ENCODE measurements at regions not wholly inside any gene's neighbourhood (a gene's known extent, or its start where the extent isn't known, plus 50 kb on each side); places are given as distances from the start of the nearest gene placed in this dataset.

DNA sequence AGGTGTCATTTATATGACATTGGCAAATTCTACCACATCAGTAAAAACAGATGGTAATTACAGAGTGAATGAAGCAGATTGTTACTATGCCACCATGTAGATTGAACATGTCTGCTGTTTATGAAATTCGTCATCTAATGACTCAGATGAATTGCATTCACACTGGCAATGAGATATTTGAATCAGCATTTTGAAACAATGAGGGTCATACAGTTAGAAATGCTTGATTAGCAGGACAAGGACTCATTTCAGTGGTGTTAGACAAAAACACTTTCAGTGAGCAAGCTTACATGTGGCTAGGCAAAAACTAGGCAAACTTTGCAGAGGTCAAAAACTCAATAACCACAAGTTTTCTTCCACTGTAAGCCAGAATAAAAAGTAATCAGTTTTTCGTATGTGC lies 1165.0 kb downstream of the SLITRK1 start:
- no peaks in the 10 kb centered on the region for H3K4me1 ChIP-seq (ENCODE audit: control insufficient read depth in 3 of 3, insufficient read depth in 2 of 3, low read depth in 1 of 3, low read length in 2 of 3)
- no peaks in the 10 kb centered on the region for H3K9me3 ChIP-seq (ENCODE audit: control insufficient read depth in 2 of 2, insufficient read depth in 1 of 2, low read depth in 1 of 2, low read length in 1 of 2)
- H3K27me3 ChIP-seq (ENCODE audit: control insufficient read depth in 3 of 3, insufficient read depth in 3 of 3, low read length in 3 of 3), result no peaks in the 10 kb centered on the region
- no peak overlapping the region for H3K27ac ChIP-seq (ENCODE audit: low read depth in 1 of 3, low read length in 2 of 3)
- H3K36me3 ChIP-seq (ENCODE audit: control insufficient read depth in 3 of 3, insufficient read depth in 2 of 3, low read depth in 1 of 3, low read length in 3 of 3), result no peaks in the 10 kb centered on the region
- no peak overlapping the region for H3K4me3 ChIP-seq (ENCODE audit: low read depth in 1 of 3, low read length in 3 of 3)
- DNase-seq (no peak), FAIRE-seq (no peak)
- 63 to 76% (median 69%) methylated on average over 2 of the region's 2 CpGs for WGBS, 3 donors

DNA sequence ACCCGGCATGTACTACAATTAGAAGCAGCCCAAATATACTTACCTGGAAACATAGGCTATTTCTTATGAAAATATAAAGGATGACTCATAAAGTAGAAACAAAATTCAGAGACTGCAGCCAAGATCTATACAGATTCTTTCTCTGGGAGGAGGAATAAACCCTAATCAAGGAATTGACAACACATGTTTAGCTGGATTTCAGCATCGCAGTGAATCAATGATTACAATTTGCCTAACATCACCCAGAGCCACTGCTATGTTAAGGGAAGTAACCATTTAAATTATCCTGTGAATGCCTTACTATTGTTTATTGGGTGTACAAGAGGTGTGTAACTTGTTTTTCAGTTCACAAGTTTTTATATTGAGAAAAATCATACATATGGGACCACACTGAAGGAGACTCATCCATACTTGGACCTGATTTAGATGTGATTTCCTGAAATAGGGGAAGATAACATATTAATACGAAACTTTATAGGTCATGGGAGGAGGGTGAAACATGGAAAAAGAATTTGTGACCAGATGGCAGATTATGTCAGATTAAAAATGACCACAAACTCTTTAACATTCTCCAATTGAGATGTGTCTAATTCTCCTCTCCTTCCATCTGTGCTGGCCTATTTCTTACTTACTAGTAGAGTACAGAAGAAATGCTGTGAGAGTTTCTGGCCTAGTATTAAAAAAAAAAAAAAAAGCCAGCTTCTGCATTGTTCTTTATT lies 1168.4 kb downstream of the SLITRK1 start:
- FAIRE-seq (no peak), DNase-seq (no peak)
- Histone ChIP-seq H3K27me3 (ENCODE audit: control insufficient read depth in 3 of 3, insufficient read depth in 3 of 3, low read length in 3 of 3) (no peaks in the 10 kb centered on the region), H3K27ac (ENCODE audit: low read depth in 1 of 3, low read length in 2 of 3) (no peak overlapping the region), H3K36me3 (ENCODE audit: control insufficient read depth in 3 of 3, insufficient read depth in 2 of 3, low read depth in 1 of 3, low read length in 3 of 3) (no peaks in the 10 kb centered on the region), H3K4me3 (ENCODE audit: low read depth in 1 of 3, low read length in 3 of 3) (no peak overlapping the region), H3K4me1 (ENCODE audit: control insufficient read depth in 3 of 3, insufficient read depth in 2 of 3, low read depth in 1 of 3, low read length in 2 of 3) (no peaks in the 10 kb centered on the region), H3K9me3 (ENCODE audit: control insufficient read depth in 2 of 2, insufficient read depth in 1 of 2, low read depth in 1 of 2, low read length in 1 of 2) (no peaks in the 10 kb centered on the region)
- 69 to 83% (median 72%) methylated on average over 3 of the region's 3 CpGs for WGBS, 3 donors

DNA sequence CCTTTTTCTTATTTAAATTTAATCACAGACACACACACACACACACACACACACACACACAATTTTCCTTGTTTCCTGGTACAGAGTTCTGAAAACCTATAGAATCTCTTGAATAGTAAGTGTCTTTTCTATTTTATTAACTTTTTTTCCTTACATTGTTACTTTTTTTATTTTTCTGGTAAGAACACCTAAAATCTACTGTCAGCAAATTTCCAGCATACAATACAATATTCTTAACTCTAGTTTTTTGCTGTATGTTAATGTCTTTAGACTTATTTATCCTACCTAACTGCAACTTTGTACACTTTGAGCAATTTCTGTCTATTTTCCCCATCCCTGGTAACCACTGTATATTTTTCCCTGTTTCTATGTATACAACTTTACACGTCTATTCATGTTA lies 1179.8 kb downstream of the SLITRK1 start:
- no peaks in the 10 kb centered on the region for H3K36me3 ChIP-seq (ENCODE audit: control insufficient read depth in 3 of 3, insufficient read depth in 2 of 3, low read depth in 1 of 3, low read length in 3 of 3)
- WGBS, 3 donors, result 78 to 86% (median 79%) methylated on average over 1 of the region's 1 CpG
- H3K4me1 ChIP-seq (ENCODE audit: control insufficient read depth in 3 of 3, insufficient read depth in 2 of 3, low read depth in 1 of 3, low read length in 2 of 3), result no peaks in the 10 kb centered on the region
- no peak overlapping the region for H3K4me3 ChIP-seq (ENCODE audit: low read depth in 1 of 3, low read length in 3 of 3)
- no peaks in the 10 kb centered on the region for H3K27me3 ChIP-seq (ENCODE audit: control insufficient read depth in 3 of 3, insufficient read depth in 3 of 3, low read length in 3 of 3)
- FAIRE-seq (no peak), DNase-seq (no peak)
- H3K27ac ChIP-seq (ENCODE audit: low read depth in 1 of 3, low read length in 2 of 3), result no peak overlapping the region
- peaks cover 0 to 4% of the 10 kb centered on the region in 2 donors for H3K9me3 ChIP-seq (ENCODE audit: control insufficient read depth in 2 of 2, insufficient read depth in 1 of 2, low read depth in 1 of 2, low read length in 1 of 2)

- no peaks in the 10 kb centered on the region for H3K36me3 ChIP-seq (ENCODE audit: control insufficient read depth in 3 of 3, insufficient read depth in 2 of 3, low read depth in 1 of 3, low read length in 3 of 3)
- H3K4me3 ChIP-seq (ENCODE audit: low read depth in 1 of 3, low read length in 3 of 3), result no peak overlapping the region
- H3K4me1 ChIP-seq (ENCODE audit: control insufficient read depth in 3 of 3, insufficient read depth in 2 of 3, low read depth in 1 of 3, low read length in 2 of 3), result no peaks in the 10 kb centered on the region
- no peak overlapping the region for H3K27ac ChIP-seq (ENCODE audit: low read depth in 1 of 3, low read length in 2 of 3)
- H3K9me3 ChIP-seq (ENCODE audit: control insufficient read depth in 2 of 2, insufficient read depth in 1 of 2, low read depth in 1 of 2, low read length in 1 of 2), result peaks cover 0 to 1% of the 10 kb centered on the region in 2 donors
- no peak for DNase-seq
- WGBS, 3 donors, result 79 to 82% (median 81%) methylated on average over 2 of the region's 2 CpGs
- no peak for FAIRE-seq
- no peaks in the 10 kb centered on the region for H3K27me3 ChIP-seq (ENCODE audit: control insufficient read depth in 3 of 3, insufficient read depth in 3 of 3, low read length in 3 of 3)
Observed at GRCh38 chr13:82701020-82701419, 1181.3 kb downstream of the SLITRK1 start.

DNA sequence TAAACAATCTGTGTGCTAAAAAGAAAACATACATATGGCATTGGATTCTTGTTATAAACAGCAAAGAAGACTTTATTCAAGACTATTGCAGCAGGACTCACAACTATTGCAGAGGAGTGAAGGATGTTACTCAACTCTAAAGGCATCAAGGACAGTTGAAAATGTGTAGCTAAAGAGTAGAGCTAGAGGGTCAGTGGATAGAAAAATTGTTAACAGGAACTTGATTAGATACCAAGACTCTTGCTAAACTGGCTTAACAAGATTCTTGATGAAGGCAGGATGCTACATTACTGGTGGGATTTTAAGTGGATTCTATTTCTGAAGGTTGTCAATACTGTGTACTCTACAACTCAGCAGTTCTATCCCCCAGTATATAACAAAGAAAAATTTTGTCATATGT lies 1183.3 kb downstream of the SLITRK1 start:
- Histone ChIP-seq H3K36me3 (ENCODE audit: control insufficient read depth in 3 of 3, insufficient read depth in 2 of 3, low read depth in 1 of 3, low read length in 3 of 3) (no peaks in the 10 kb centered on the region), H3K27me3 (ENCODE audit: control insufficient read depth in 3 of 3, insufficient read depth in 3 of 3, low read length in 3 of 3) (no peaks in the 10 kb centered on the region), H3K4me1 (ENCODE audit: control insufficient read depth in 3 of 3, insufficient read depth in 2 of 3, low read depth in 1 of 3, low read length in 2 of 3) (no peaks in the 10 kb centered on the region), H3K4me3 (ENCODE audit: low read depth in 1 of 3, low read length in 3 of 3) (no peak overlapping the region), H3K27ac (ENCODE audit: low read depth in 1 of 3, low read length in 2 of 3) (no peak overlapping the region), H3K9me3 (ENCODE audit: control insufficient read depth in 2 of 2, insufficient read depth in 1 of 2, low read depth in 1 of 2, low read length in 1 of 2) (no peaks in the 10 kb centered on the region)
- DNase-seq, result no peak
- no peak for FAIRE-seq

DNA sequence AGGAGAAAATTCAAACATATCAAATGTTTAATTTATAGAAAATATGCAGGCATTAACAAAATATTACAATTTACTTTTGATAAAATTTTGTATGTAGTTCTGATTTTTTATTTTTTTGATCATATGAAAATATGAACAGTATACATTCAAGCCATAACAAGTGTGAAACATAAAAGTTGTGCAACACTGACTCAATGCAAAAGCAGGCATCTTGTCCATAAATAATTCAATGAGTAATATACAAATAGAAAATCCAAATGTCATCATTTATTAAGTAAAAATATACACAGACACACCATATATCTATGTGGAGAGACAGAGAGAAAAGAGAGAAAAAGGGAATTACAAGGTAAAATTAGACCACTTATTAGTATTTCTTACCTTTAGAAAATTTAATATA lies 1183.9 kb downstream of the SLITRK1 start:
- FAIRE-seq (no peak), DNase-seq (no peak)
- Histone ChIP-seq H3K4me1 (ENCODE audit: control insufficient read depth in 3 of 3, insufficient read depth in 2 of 3, low read depth in 1 of 3, low read length in 2 of 3) (no peaks in the 10 kb centered on the region), H3K27me3 (ENCODE audit: control insufficient read depth in 3 of 3, insufficient read depth in 3 of 3, low read length in 3 of 3) (no peaks in the 10 kb centered on the region), H3K9me3 (ENCODE audit: control insufficient read depth in 2 of 2, insufficient read depth in 1 of 2, low read depth in 1 of 2, low read length in 1 of 2) (no peaks in the 10 kb centered on the region), H3K36me3 (ENCODE audit: control insufficient read depth in 3 of 3, insufficient read depth in 2 of 3, low read depth in 1 of 3, low read length in 3 of 3) (no peaks in the 10 kb centered on the region), H3K27ac (ENCODE audit: low read depth in 1 of 3, low read length in 2 of 3) (no peak overlapping the region), H3K4me3 (ENCODE audit: low read depth in 1 of 3, low read length in 3 of 3) (no peak overlapping the region)

GRCh38 chr13:82693607-82694006 lies 1188.7 kb downstream of the SLITRK1 start:
- H3K4me1 ChIP-seq (ENCODE audit: control insufficient read depth in 3 of 3, insufficient read depth in 2 of 3, low read depth in 1 of 3, low read length in 2 of 3), result no peaks in the 10 kb centered on the region
- DNase-seq (no peak), FAIRE-seq (no peak)
- no peak overlapping the region for H3K4me3 ChIP-seq (ENCODE audit: low read depth in 1 of 3, low read length in 3 of 3)
- 59 to 89% (median 72%) methylated on average over 1 of the region's 1 CpG for WGBS, 3 donors
- no peak overlapping the region for H3K27ac ChIP-seq (ENCODE audit: low read depth in 1 of 3, low read length in 2 of 3)
- H3K27me3 ChIP-seq (ENCODE audit: control insufficient read depth in 3 of 3, insufficient read depth in 3 of 3, low read length in 3 of 3), result no peaks in the 10 kb centered on the region
- no peaks in the 10 kb centered on the region for H3K9me3 ChIP-seq (ENCODE audit: control insufficient read depth in 2 of 2, insufficient read depth in 1 of 2, low read depth in 1 of 2, low read length in 1 of 2)
- no peaks in the 10 kb centered on the region for H3K36me3 ChIP-seq (ENCODE audit: control insufficient read depth in 3 of 3, insufficient read depth in 2 of 3, low read depth in 1 of 3, low read length in 3 of 3)

GRCh38 chr13:82688400-82688994 lies 1193.8 kb downstream of the SLITRK1 start:
- Histone ChIP-seq H3K4me1 (ENCODE audit: control insufficient read depth in 3 of 3, insufficient read depth in 2 of 3, low read depth in 1 of 3, low read length in 2 of 3) (no peaks in the 10 kb centered on the region), H3K27ac (ENCODE audit: low read depth in 1 of 3, low read length in 2 of 3) (no peak overlapping the region), H3K36me3 (ENCODE audit: control insufficient read depth in 3 of 3, insufficient read depth in 2 of 3, low read depth in 1 of 3, low read length in 3 of 3) (no peaks in the 10 kb centered on the region), H3K4me3 (ENCODE audit: low read depth in 1 of 3, low read length in 3 of 3) (no peak overlapping the region), H3K9me3 (ENCODE audit: control insufficient read depth in 2 of 2, insufficient read depth in 1 of 2, low read depth in 1 of 2, low read length in 1 of 2) (no peaks in the 10 kb centered on the region), H3K27me3 (ENCODE audit: control insufficient read depth in 3 of 3, insufficient read depth in 3 of 3, low read length in 3 of 3) (no peaks in the 10 kb centered on the region)
- FAIRE-seq (no peak), DNase-seq (peak in 1 of 2 donors; percentile 15)
- 9 to 22% (median 10%) methylated on average over 2 of the region's 2 CpGs for WGBS, 3 donors

GRCh38 chr13:82687884-82688283 lies 1194.4 kb downstream of the SLITRK1 start:
- DNase-seq (no peak), FAIRE-seq (no peak)
- H3K36me3 ChIP-seq (ENCODE audit: control insufficient read depth in 3 of 3, insufficient read depth in 2 of 3, low read depth in 1 of 3, low read length in 3 of 3), result no peaks in the 10 kb centered on the region
- no peak overlapping the region for H3K27ac ChIP-seq (ENCODE audit: low read depth in 1 of 3, low read length in 2 of 3)
- no peaks in the 10 kb centered on the region for H3K27me3 ChIP-seq (ENCODE audit: control insufficient read depth in 3 of 3, insufficient read depth in 3 of 3, low read length in 3 of 3)
- no peaks in the 10 kb centered on the region for H3K9me3 ChIP-seq (ENCODE audit: control insufficient read depth in 2 of 2, insufficient read depth in 1 of 2, low read depth in 1 of 2, low read length in 1 of 2)
- no peak overlapping the region for H3K4me3 ChIP-seq (ENCODE audit: low read depth in 1 of 3, low read length in 3 of 3)
- H3K4me1 ChIP-seq (ENCODE audit: control insufficient read depth in 3 of 3, insufficient read depth in 2 of 3, low read depth in 1 of 3, low read length in 2 of 3), result no peaks in the 10 kb centered on the region

Data from small intestine (tissue), 7 donors.